ENCODE measurements at regions not wholly inside any gene's neighbourhood (a gene's known extent, or its start where the extent isn't known, plus 50 kb on each side); places are given as distances from the start of the nearest gene placed in this dataset.
"Not testable (repeated sequence)": the region's sequence is repeated elsewhere in the genome, so short reads cannot be mapped to it uniquely, and the experiment has no call there.

- no peak for DNase-seq (ENCODE audit: low read depth, low spot score)
Measured at GRCh38 chr3:105077060-105077822, 289.5 kb upstream of the ALCAM start.

GRCh38 chr3:105083945-105084344 is 282.8 kb upstream of the ALCAM start:
- DNase-seq (ENCODE audit: low read depth, low spot score) = no peak

- DNase-seq (ENCODE audit: low read depth, low spot score) = no peak
Measured at GRCh38 chr3:105085506-105085905, 281.2 kb upstream of the ALCAM start.

GRCh38 chr3:105093371-105094252 is 273.1 kb upstream of the ALCAM start:
- no peak for DNase-seq (ENCODE audit: low read depth, low spot score)

GRCh38 chr3:105094588-105094987 is 272.1 kb upstream of the ALCAM start:
- DNase-seq (ENCODE audit: low read depth, low spot score) = no peak

GRCh38 chr3:105096071-105096470 is 270.6 kb upstream of the ALCAM start:
- no peak for DNase-seq (ENCODE audit: low read depth, low spot score)

GRCh38 chr3:105101603-105102002 is 265.1 kb upstream of the ALCAM start:
- no peak for DNase-seq (ENCODE audit: low read depth, low spot score)

- no peak for DNase-seq (ENCODE audit: low read depth, low spot score)
Measured at GRCh38 chr3:105103139-105103538, 263.6 kb upstream of the ALCAM start.

GRCh38 chr3:105108823-105109222 is 257.9 kb upstream of the ALCAM start:
- no peak for DNase-seq (ENCODE audit: low read depth, low spot score)

- DNase-seq (ENCODE audit: low read depth, low spot score) = no peak
Measured at GRCh38 chr3:105118905-105119304, 247.8 kb upstream of the ALCAM start.

GRCh38 chr3:105119801-105120340 is 246.8 kb upstream of the ALCAM start:
- DNase-seq (ENCODE audit: low read depth, low spot score) = no peak

- no peak for DNase-seq (ENCODE audit: low read depth, low spot score)
Measured at GRCh38 chr3:105130911-105131310, 235.8 kb upstream of the ALCAM start.

- no peak for DNase-seq (ENCODE audit: low read depth, low spot score)
Measured at GRCh38 chr3:105137911-105138310, 228.8 kb upstream of the ALCAM start.

- no peak for DNase-seq (ENCODE audit: low read depth, low spot score)
Measured at GRCh38 chr3:105139881-105140560, 226.7 kb upstream of the ALCAM start.

- DNase-seq (ENCODE audit: low read depth, low spot score) = no peak
Measured at GRCh38 chr3:105140899-105141367, 225.8 kb upstream of the ALCAM start.

- no peak for DNase-seq (ENCODE audit: low read depth, low spot score)
Measured at GRCh38 chr3:105144837-105145236, 221.9 kb upstream of the ALCAM start.

GRCh38 chr3:105145511-105145910 is 221.2 kb upstream of the ALCAM start:
- DNase-seq (ENCODE audit: low read depth, low spot score) = no peak

- not testable (repeated sequence) for DNase-seq (ENCODE audit: low read depth, low spot score)
Measured at GRCh38 chr3:105149197-105149596, 217.5 kb upstream of the ALCAM start.

GRCh38 chr3:105152987-105153386 is 213.7 kb upstream of the ALCAM start:
- no peak for DNase-seq (ENCODE audit: low read depth, low spot score)

GRCh38 chr3:105154692-105155091 is 212.0 kb upstream of the ALCAM start:
- DNase-seq (ENCODE audit: low read depth, low spot score) = no peak

GRCh38 chr3:105157067-105157765 is 209.5 kb upstream of the ALCAM start:
- no peak for DNase-seq (ENCODE audit: low read depth, low spot score)
